ENCODE measurements at regions not wholly inside any gene's neighbourhood (a gene's known extent, or its start where the extent isn't known, plus 50 kb on each side); places are given as distances from the start of the nearest gene placed in this dataset.

DNA sequence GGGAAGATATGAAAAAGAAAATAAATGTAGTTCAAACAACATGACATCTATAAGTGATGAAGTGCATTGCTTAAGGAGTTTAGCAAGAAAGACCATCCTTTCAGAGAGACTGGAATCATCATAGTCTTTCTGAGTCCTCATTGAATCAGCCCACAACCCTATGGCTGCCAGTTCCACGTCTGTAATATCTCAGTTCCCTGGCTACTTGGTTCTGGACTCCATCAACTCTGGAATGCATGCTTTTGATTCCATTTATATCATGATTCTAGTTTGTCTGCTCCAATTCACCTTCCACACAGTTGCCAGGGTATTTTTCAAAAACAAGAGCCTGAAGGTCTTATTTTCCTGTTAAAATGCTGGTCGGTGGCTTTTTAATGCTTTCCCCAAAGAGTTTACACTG lies 126.4 kb upstream of the MDFIC start (continued):
- no peak for TF ChIP-seq ZNF792 (tag by site-specific recombination; IDR thresholded peaks at IDR 0.05)

DNA sequence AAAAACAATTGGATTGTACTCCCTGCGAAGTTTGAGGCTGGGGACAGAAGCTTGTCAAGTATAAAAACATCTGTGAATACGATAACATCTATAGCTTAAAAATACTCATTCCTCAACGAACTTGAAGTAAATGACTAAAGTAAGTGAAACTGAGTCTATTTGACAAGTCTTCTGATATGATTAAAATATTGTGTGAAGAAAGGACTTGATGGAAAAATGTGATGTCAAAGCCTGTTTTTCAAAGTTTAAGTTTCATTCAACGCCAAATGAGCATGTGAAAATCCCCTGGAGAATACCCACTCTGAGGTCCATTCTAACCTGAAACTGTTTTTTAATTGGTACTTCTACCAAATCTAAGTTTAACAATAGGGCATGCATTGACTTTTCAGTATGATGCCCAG lies 122.3 kb upstream of the MDFIC start:
- TF ChIP-seq ZNF121 (tag by site-specific recombination; IDR thresholded peaks at IDR 0.05) (no peak), SCRT2 (tag by site-specific recombination; IDR thresholded peaks at IDR 0.05) (no peak), ZNF394 (tag by site-specific recombination; IDR thresholded peaks at IDR 0.05; ENCODE audit: borderline replicate concordance) (no peak), SP2 (tag by site-specific recombination; IDR thresholded peaks at IDR 0.05) (no peak), ZNF777 (tag by site-specific recombination; IDR thresholded peaks at IDR 0.05; ENCODE audit: borderline replicate concordance) (no peak), ZNF664 (tag by site-specific recombination; IDR thresholded peaks at IDR 0.05) (no peak), KLF10 (tag by site-specific recombination; IDR thresholded peaks at IDR 0.05) (no peak), ZNF530 (tag by site-specific recombination; IDR thresholded peaks at IDR 0.05; ENCODE audit: low read depth) (no peak), ZNF610 (tag by site-specific recombination; IDR thresholded peaks at IDR 0.05; ENCODE audit: borderline replicate concordance) (no peak), ZNF292 (tag by site-specific recombination; IDR thresholded peaks at IDR 0.05; ENCODE audit: borderline replicate concordance, low read depth) (no peak)
- TF ChIP-seq, protein P1, sequence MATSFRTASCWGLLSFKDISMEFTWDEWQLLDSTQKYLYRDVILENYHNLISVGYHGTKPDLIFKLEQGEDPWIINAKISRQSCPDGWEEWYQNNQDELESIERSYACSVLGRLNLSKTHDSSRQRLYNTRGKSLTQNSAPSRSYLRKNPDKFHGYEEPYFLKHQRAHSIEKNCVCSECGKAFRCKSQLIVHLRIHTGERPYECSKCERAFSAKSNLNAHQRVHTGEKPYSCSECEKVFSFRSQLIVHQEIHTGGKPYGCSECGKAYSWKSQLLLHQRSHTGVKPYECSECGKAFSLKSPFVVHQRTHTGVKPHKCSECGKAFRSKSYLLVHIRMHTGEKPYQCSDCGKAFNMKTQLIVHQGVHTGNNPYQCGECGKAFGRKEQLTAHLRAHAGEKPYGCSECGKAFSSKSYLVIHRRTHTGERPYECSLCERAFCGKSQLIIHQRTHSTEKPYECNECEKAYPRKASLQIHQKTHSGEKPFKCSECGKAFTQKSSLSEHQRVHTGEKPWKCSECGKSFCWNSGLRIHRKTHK (tag by site-specific recombination; IDR thresholded peaks at IDR 0.05), result no peak
- TF ChIP-seq, protein P2, sequence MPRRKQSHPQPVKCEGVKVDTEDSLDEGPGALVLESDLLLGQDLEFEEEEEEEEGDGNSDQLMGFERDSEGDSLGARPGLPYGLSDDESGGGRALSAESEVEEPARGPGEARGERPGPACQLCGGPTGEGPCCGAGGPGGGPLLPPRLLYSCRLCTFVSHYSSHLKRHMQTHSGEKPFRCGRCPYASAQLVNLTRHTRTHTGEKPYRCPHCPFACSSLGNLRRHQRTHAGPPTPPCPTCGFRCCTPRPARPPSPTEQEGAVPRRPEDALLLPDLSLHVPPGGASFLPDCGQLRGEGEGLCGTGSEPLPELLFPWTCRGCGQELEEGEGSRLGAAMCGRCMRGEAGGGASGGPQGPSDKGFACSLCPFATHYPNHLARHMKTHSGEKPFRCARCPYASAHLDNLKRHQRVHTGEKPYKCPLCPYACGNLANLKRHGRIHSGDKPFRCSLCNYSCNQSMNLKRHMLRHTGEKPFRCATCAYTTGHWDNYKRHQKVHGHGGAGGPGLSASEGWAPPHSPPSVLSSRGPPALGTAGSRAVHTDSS (tag by site-specific recombination; IDR thresholded peaks at IDR 0.05), result no peak
- H3K9me3 ChIP-seq (ENCODE audit: control insufficient read depth, insufficient read depth, low read depth, low read length), result no peaks in the 10 kb centered on the region
- no peak overlapping the region for H3K27ac ChIP-seq (ENCODE audit: extremely low read depth, low read depth, low read length)
- CTCF ChIA-PET, result interaction anchor here (0.7 kb wide), 1 partner anchor 489 kb away, joined by 3 read pairs; no protein-coding TSS in a partner anchor
- H3K4me3 ChIP-seq (ENCODE audit: low read depth, low read length), result no peak overlapping the region
- H3K4me1 ChIP-seq (ENCODE audit: control insufficient read depth, insufficient read depth, low read length), result no peaks in the 10 kb centered on the region
- H3K36me3 ChIP-seq (ENCODE audit: control insufficient read depth in 2 of 2, insufficient read depth in 1 of 2, low read length in 2 of 2), result no peaks in the 10 kb centered on the region
- POLR2A ChIA-PET, result no interaction called here

DNA sequence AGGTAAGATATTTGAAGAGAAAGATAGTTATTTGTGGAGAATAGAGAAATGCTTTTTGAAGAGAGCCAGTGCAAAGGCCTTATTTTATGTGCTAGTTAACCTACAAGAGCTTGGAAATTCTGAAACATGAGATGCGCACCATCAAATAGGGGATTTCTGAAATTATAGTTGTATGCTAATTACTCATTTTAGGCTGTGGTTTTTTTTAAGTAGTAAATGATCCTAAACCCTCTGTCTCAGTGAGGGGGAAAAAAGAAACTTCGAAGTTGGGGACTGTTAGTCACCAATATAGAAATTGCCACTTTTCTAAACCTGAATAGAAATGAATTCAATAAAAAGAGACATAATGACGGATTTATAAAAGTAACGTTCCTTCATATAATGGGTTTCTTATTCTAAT lies 119.3 kb upstream of the MDFIC start:
- POLR2A ChIA-PET, result no interaction called here
- Histone ChIP-seq H3K27ac (ENCODE audit: extremely low read depth, low read depth, low read length) (no peak overlapping the region), H3K36me3 (ENCODE audit: control insufficient read depth in 2 of 2, insufficient read depth in 1 of 2, low read length in 2 of 2) (no peaks in the 10 kb centered on the region), H3K4me1 (ENCODE audit: control insufficient read depth, insufficient read depth, low read length) (0 out of 2 replicates have a peak, but pooled peaks cover 3% of the 10 kb centered on the region), H3K4me3 (ENCODE audit: low read depth, low read length) (no peak overlapping the region), H3K9me3 (ENCODE audit: control insufficient read depth, insufficient read depth, low read depth, low read length) (no peaks in the 10 kb centered on the region)
- CTCF ChIA-PET, result no interaction called here
- TF ChIP-seq ZNF132 (tag by site-specific recombination; IDR thresholded peaks at IDR 0.05; ENCODE audit: borderline replicate concordance) (no peak), TRIM28 (IDR thresholded peaks at IDR 0.05; ENCODE audit: borderline replicate concordance, low read length) (no peak), ZSCAN16 (tag by site-specific recombination; IDR thresholded peaks at IDR 0.05) (no peak), ZNF658 (tag by site-specific recombination; IDR thresholded peaks at IDR 0.05) (no peak), ZNF335 (tag by site-specific recombination; conservative IDR thresholded peaks at IDR 0.05) (no peak), MYNN (tag by site-specific recombination; IDR thresholded peaks at IDR 0.05; ENCODE audit: borderline replicate concordance) (no peak), MEIS1 (CRISPR knock-in tag; IDR thresholded peaks at IDR 0.05; ENCODE audit: borderline replicate concordance) (no peak), ZNF701 (tag by site-specific recombination; IDR thresholded peaks at IDR 0.05) (no peak), IKZF3 (tag by site-specific recombination; IDR thresholded peaks at IDR 0.05) (no peak), ZNF837 (tag by site-specific recombination; IDR thresholded peaks at IDR 0.05) (no peak), HOXA7 (CRISPR knock-in tag; IDR thresholded peaks at IDR 0.05; ENCODE audit: borderline replicate concordance) (no peak)
- TF ChIP-seq, protein P3, sequence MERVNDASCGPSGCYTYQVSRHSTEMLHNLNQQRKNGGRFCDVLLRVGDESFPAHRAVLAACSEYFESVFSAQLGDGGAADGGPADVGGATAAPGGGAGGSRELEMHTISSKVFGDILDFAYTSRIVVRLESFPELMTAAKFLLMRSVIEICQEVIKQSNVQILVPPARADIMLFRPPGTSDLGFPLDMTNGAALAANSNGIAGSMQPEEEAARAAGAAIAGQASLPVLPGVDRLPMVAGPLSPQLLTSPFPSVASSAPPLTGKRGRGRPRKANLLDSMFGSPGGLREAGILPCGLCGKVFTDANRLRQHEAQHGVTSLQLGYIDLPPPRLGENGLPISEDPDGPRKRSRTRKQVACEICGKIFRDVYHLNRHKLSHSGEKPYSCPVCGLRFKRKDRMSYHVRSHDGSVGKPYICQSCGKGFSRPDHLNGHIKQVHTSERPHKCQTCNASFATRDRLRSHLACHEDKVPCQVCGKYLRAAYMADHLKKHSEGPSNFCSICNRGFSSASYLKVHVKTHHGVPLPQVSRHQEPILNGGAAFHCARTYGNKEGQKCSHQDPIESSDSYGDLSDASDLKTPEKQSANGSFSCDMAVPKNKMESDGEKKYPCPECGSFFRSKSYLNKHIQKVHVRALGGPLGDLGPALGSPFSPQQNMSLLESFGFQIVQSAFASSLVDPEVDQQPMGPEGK (tag by site-specific recombination; IDR thresholded peaks at IDR 0.05), result no peak
- TF ChIP-seq, protein P4, sequence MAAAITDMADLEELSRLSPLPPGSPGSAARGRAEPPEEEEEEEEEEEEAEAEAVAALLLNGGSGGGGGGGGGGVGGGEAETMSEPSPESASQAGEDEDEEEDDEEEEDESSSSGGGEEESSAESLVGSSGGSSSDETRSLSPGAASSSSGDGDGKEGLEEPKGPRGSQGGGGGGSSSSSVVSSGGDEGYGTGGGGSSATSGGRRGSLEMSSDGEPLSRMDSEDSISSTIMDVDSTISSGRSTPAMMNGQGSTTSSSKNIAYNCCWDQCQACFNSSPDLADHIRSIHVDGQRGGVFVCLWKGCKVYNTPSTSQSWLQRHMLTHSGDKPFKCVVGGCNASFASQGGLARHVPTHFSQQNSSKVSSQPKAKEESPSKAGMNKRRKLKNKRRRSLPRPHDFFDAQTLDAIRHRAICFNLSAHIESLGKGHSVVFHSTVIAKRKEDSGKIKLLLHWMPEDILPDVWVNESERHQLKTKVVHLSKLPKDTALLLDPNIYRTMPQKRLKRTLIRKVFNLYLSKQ (tag by site-specific recombination; IDR thresholded peaks at IDR 0.05; ENCODE audit: borderline replicate concordance), result no peak
- TF ChIP-seq, protein P5, sequence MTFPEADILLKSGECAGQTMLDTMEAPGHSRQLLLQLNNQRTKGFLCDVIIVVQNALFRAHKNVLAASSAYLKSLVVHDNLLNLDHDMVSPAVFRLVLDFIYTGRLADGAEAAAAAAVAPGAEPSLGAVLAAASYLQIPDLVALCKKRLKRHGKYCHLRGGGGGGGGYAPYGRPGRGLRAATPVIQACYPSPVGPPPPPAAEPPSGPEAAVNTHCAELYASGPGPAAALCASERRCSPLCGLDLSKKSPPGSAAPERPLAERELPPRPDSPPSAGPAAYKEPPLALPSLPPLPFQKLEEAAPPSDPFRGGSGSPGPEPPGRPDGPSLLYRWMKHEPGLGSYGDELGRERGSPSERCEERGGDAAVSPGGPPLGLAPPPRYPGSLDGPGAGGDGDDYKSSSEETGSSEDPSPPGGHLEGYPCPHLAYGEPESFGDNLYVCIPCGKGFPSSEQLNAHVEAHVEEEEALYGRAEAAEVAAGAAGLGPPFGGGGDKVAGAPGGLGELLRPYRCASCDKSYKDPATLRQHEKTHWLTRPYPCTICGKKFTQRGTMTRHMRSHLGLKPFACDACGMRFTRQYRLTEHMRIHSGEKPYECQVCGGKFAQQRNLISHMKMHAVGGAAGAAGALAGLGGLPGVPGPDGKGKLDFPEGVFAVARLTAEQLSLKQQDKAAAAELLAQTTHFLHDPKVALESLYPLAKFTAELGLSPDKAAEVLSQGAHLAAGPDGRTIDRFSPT (tag by site-specific recombination; IDR thresholded peaks at IDR 0.05), result no peak

Measured in HEK293 (cell line).